ENCODE measurements at regions not wholly inside any gene's neighbourhood (a gene's known extent, or its start where the extent isn't known, plus 50 kb on each side); places are given as distances from the start of the nearest gene placed in this dataset.

DNA sequence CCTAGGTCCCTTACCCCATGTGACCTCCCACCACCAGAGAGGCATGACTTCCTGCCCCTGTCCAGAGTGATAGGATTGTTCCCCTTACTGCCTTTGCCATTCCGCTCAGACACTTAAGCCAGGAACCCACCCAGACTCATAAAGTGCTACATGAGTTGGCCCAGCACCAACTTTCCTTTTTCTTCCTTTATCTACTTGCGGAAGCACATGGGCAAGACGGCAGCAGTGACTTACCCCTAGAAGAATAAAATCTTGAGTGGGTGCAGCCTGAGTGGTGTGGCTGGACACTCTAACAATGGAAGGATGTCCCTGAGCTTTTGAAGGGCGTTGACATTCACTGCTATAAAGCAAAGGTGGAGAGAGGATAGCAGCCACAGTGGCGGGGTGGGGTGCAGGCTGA is 100.1 kb downstream of the MAB21L3 start:
- H3K9me3 ChIP-seq (ENCODE audit: control insufficient read depth, low read depth, low read length), result no peaks in the 10 kb centered on the region
- no peaks in the 10 kb centered on the region for H3K27me3 ChIP-seq (ENCODE audit: control insufficient read depth, extremely low read depth, insufficient read depth, low read length)
- no peaks in the 10 kb centered on the region for H4K20me1 ChIP-seq (ENCODE audit: control insufficient read depth, extremely low read depth, insufficient read depth, low read length)
- no peak for DNase-seq (ENCODE audit: low read depth, low spot score)
- no peak overlapping the region for H3K9ac ChIP-seq (ENCODE audit: control insufficient read depth, extremely low read depth, insufficient read depth, low read length)
- FAIRE-seq, result no peak
- TF ChIP-seq EZH2 (IDR thresholded peaks at IDR 0.05; ENCODE audit: low read length), result no peak
- no peaks in the 10 kb centered on the region for H3K9me1 ChIP-seq (ENCODE audit: control insufficient read depth, extremely low read depth, insufficient read depth, low read length)
- dilution Hi-C loops (cut with MboI; ENCODE audit: extremely low pct_ligation_motif_present, low sequenced_read_pairs), result no loop called here
- H3K4me3 ChIP-seq (ENCODE audit: control insufficient read depth in 2 of 3, extremely low read depth in 1 of 3, insufficient read depth in 2 of 3, low read depth in 1 of 3, low read length in 3 of 3), result no peak overlapping the region
- H3K4me1 ChIP-seq (ENCODE audit: control insufficient read depth, extremely low read depth, insufficient read depth, low read length), result no peaks in the 10 kb centered on the region
- H3K4me2 ChIP-seq (ENCODE audit: control insufficient read depth, extremely low read depth, insufficient read depth, low read depth, low read length), result no peak overlapping the region
- no peaks in the 10 kb centered on the region for H3K79me2 ChIP-seq (ENCODE audit: control insufficient read depth, insufficient read depth, low read length)
- H3K36me3 ChIP-seq (ENCODE audit: control insufficient read depth in 2 of 2, extremely low read depth in 1 of 2, insufficient read depth in 2 of 2, low read length in 2 of 2), result no peaks in the 10 kb centered on the region
- H2AFZ ChIP-seq (ENCODE audit: control insufficient read depth, low read length), result no peak overlapping the region
- no peak overlapping the region for H3K27ac ChIP-seq (ENCODE audit: control insufficient read depth, insufficient read depth, low read length)

DNA sequence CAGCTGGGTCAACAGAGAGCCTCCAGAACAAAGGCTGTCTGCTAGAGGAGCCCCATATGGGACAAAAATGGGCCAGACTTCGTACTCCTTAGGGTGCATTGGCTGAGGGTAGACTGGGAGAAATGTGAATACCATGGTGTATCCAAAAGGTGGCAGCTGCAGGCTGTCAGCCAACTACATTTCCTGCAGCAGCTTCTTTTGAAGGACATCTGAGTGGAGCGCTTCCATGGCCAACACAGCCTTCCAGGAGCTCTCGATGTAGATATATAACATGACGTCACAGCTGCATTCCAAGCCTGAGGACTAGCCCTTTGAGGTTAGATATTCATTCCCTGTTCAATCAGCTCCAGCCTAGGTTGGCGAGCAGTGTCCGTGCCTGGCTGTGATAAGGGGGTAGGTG is 107.7 kb downstream of the MAB21L3 start:
- Histone ChIP-seq H3K27ac (ENCODE audit: control insufficient read depth, insufficient read depth, low read length) (no peak overlapping the region), H3K4me1 (ENCODE audit: control insufficient read depth, extremely low read depth, insufficient read depth, low read length) (no peaks in the 10 kb centered on the region), H3K79me2 (ENCODE audit: control insufficient read depth, insufficient read depth, low read length) (no peaks in the 10 kb centered on the region), H3K9me1 (ENCODE audit: control insufficient read depth, extremely low read depth, insufficient read depth, low read length) (no peaks in the 10 kb centered on the region), H3K9me3 (ENCODE audit: control insufficient read depth, low read depth, low read length) (no peaks in the 10 kb centered on the region), H2AFZ (ENCODE audit: control insufficient read depth, low read length) (no peak overlapping the region), H3K27me3 (ENCODE audit: control insufficient read depth, extremely low read depth, insufficient read depth, low read length) (peaks cover 4% of the 10 kb centered on the region), H3K9ac (ENCODE audit: control insufficient read depth, extremely low read depth, insufficient read depth, low read length) (no peak overlapping the region), H3K36me3 (ENCODE audit: control insufficient read depth in 2 of 2, extremely low read depth in 1 of 2, insufficient read depth in 2 of 2, low read length in 2 of 2) (no peaks in the 10 kb centered on the region), H3K4me2 (ENCODE audit: control insufficient read depth, extremely low read depth, insufficient read depth, low read depth, low read length) (no peak overlapping the region), H4K20me1 (ENCODE audit: control insufficient read depth, extremely low read depth, insufficient read depth, low read length) (no peaks in the 10 kb centered on the region), H3K4me3 (ENCODE audit: control insufficient read depth in 2 of 3, extremely low read depth in 1 of 3, insufficient read depth in 2 of 3, low read depth in 1 of 3, low read length in 3 of 3) (no peak overlapping the region)
- DNase-seq (ENCODE audit: low read depth, low spot score), result no peak
- dilution Hi-C loops (cut with MboI; ENCODE audit: extremely low pct_ligation_motif_present, low sequenced_read_pairs), result no loop called here
- FAIRE-seq, result no peak
- no peak for TF ChIP-seq EZH2 (IDR thresholded peaks at IDR 0.05; ENCODE audit: low read length)
- TF ChIP-seq, protein P1, sequence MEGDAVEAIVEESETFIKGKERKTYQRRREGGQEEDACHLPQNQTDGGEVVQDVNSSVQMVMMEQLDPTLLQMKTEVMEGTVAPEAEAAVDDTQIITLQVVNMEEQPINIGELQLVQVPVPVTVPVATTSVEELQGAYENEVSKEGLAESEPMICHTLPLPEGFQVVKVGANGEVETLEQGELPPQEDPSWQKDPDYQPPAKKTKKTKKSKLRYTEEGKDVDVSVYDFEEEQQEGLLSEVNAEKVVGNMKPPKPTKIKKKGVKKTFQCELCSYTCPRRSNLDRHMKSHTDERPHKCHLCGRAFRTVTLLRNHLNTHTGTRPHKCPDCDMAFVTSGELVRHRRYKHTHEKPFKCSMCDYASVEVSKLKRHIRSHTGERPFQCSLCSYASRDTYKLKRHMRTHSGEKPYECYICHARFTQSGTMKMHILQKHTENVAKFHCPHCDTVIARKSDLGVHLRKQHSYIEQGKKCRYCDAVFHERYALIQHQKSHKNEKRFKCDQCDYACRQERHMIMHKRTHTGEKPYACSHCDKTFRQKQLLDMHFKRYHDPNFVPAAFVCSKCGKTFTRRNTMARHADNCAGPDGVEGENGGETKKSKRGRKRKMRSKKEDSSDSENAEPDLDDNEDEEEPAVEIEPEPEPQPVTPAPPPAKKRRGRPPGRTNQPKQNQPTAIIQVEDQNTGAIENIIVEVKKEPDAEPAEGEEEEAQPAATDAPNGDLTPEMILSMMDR (optimal IDR thresholded peaks at IDR 0.05 in 1 of 3, IDR thresholded peaks at IDR 0.05 in 1 of 3, conservative IDR thresholded peaks at IDR 0.05 in 1 of 3; ENCODE audit: extremely low read depth in 1 of 3, insufficient read depth in 2 of 3, low read length in 3 of 3), result peak in 1 of 3 experiments; percentile 40

DNA sequence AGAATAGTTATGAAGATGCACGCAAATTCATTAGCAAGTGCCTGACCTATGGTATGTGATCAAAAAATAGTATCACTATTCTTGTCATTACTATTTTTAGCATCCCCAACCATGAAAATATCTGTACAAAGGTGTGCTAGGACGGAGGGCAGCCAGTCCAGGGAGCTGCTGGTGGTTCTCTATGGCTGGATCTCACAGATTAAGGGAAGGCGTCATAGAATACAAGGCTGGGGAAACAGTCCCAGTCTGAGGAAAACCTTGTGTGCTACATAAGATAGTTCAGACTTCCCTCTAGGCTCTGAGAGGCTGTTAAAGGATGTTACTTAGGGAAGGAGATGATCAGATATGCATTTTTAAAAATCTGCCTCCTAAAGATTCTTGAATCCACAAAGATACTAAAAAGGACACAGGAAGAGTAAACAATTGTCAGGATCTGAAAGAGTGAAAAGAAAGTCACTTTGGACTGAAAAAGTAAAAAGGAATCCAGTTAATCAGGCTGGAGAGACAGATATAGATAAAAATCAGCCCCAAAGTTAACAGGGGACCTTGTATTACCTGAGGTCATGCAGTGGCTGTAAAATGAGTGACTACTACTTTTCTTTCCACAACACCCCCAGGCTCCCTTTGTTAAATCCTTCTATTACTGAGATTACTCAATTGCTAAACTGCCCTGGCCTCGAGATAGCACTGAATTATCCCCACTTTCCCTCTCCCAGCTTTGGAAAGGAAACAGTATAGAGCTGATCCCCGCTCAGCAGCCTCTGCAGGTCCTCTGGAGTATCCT is 108.6 kb downstream of the MAB21L3 start:
- TF ChIP-seq, protein P1 (optimal IDR thresholded peaks at IDR 0.05 in 1 of 3, IDR thresholded peaks at IDR 0.05 in 1 of 3, conservative IDR thresholded peaks at IDR 0.05 in 1 of 3; ENCODE audit: extremely low read depth in 1 of 3, insufficient read depth in 2 of 3, low read length in 3 of 3), result no peak
- TF ChIP-seq EZH2 (IDR thresholded peaks at IDR 0.05; ENCODE audit: low read length), result no peak
- no peaks in the 10 kb centered on the region for H4K20me1 ChIP-seq (ENCODE audit: control insufficient read depth, extremely low read depth, insufficient read depth, low read length)
- no peak overlapping the region for H3K9ac ChIP-seq (ENCODE audit: control insufficient read depth, extremely low read depth, insufficient read depth, low read length)
- no peak overlapping the region for H3K27ac ChIP-seq (ENCODE audit: control insufficient read depth, insufficient read depth, low read length)
- no peaks in the 10 kb centered on the region for H3K9me3 ChIP-seq (ENCODE audit: control insufficient read depth, low read depth, low read length)
- H2AFZ ChIP-seq (ENCODE audit: control insufficient read depth, low read length), result no peak overlapping the region
- H3K4me1 ChIP-seq (ENCODE audit: control insufficient read depth, extremely low read depth, insufficient read depth, low read length), result no peaks in the 10 kb centered on the region
- no peak overlapping the region for H3K4me2 ChIP-seq (ENCODE audit: control insufficient read depth, extremely low read depth, insufficient read depth, low read depth, low read length)
- no peaks in the 10 kb centered on the region for H3K9me1 ChIP-seq (ENCODE audit: control insufficient read depth, extremely low read depth, insufficient read depth, low read length)
- DNase-seq (ENCODE audit: low read depth, low spot score) (no peak), FAIRE-seq (no peak)
- no peak overlapping the region for H3K4me3 ChIP-seq (ENCODE audit: control insufficient read depth in 2 of 3, extremely low read depth in 1 of 3, insufficient read depth in 2 of 3, low read depth in 1 of 3, low read length in 3 of 3)
- H3K36me3 ChIP-seq (ENCODE audit: control insufficient read depth in 2 of 2, extremely low read depth in 1 of 2, insufficient read depth in 2 of 2, low read length in 2 of 2), result no peaks in the 10 kb centered on the region
- dilution Hi-C loops (cut with MboI; ENCODE audit: extremely low pct_ligation_motif_present, low sequenced_read_pairs), result no loop called here
- H3K79me2 ChIP-seq (ENCODE audit: control insufficient read depth, insufficient read depth, low read length), result no peaks in the 10 kb centered on the region
- H3K27me3 ChIP-seq (ENCODE audit: control insufficient read depth, extremely low read depth, insufficient read depth, low read length), result peaks cover 4% of the 10 kb centered on the region
